LNCAP (cell line): ENCODE measurements at regions not wholly inside any gene's neighbourhood (a gene's known extent, or its start where the extent isn't known, plus 50 kb on each side); places are given as distances from the start of the nearest gene placed in this dataset.

Experiments used
- CTCF ChIP-seq: fragments of 450-650 bp; IDR thresholded peaks from 2 replicates; pipeline ENCODE4 v1.5.1; 2017; ENCODE audit warnings: mild to moderate bottlenecking

DNA sequence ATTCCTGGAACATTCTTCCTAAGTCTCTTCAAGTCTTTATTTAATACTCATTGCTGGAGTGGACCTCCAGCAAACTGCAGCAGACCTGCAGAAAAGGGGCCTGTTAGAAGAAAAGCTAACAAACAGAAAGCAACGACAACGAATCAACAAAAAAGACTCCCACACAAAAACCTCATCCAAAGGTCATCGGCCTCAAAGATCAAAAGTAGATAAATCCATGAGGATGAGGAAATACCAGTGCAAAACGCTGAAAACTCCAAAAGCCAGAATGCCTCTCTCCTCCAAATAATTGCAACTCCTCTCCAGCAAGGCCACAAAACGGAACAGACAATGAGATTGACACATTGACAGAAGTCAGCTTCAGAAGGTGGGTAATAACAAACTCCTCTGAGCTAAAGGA is 472.2 kb downstream of the C12orf50 start:
- no peak for TF ChIP-seq CTCF

GRCh38 chr12:87529413-87529812 is 499.8 kb downstream of the C12orf50 start:
- no peak for TF ChIP-seq CTCF

GRCh38 chr12:87520968-87521367 is 508.2 kb downstream of the C12orf50 start:
- TF ChIP-seq CTCF = no peak

- no peak for TF ChIP-seq CTCF
These were observed 510.7 kb downstream of the C12orf50 start for GRCh38 chr12:87518481-87518880.

- no peak for TF ChIP-seq CTCF
These were observed 511.2 kb downstream of the C12orf50 start for GRCh38 chr12:87518036-87518435.

DNA sequence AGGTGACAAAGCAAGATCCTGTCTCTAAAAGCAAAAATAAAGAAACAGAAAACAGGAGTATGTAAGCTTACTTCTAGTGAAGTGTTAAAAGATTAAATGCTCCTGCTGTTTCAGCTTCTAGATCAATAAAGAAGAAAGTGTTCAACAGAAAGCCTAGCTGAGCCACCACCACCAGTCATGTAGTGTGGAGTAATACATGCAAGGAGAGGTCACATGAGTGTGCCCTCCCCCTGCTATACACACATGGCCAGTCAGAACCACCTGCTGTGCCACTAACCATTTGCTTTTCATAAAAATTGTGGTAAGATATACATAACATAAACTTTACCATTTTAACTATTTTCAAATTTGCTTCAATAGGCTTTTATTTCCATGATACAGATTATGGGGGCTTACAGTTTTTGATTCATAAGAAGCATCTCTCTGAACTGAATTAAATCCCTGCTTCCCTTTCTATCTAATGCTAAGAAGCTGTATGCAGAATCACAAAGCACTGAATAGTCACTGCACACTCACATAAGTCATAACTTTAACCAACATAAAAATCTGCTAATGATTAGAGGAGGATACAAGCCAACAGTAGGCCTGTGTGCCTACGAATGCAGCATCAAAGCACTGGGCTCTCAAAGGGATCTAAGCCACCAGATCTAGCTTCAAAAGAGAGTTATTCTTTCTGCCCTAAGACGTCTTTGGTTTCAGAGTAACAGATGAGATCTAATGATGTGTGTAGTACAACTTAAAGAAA is 515.5 kb downstream of the C12orf50 start:
- no peak for TF ChIP-seq CTCF

- no peak for TF ChIP-seq CTCF
These were observed 517.8 kb downstream of the C12orf50 start for GRCh38 chr12:87511371-87511770.

DNA sequence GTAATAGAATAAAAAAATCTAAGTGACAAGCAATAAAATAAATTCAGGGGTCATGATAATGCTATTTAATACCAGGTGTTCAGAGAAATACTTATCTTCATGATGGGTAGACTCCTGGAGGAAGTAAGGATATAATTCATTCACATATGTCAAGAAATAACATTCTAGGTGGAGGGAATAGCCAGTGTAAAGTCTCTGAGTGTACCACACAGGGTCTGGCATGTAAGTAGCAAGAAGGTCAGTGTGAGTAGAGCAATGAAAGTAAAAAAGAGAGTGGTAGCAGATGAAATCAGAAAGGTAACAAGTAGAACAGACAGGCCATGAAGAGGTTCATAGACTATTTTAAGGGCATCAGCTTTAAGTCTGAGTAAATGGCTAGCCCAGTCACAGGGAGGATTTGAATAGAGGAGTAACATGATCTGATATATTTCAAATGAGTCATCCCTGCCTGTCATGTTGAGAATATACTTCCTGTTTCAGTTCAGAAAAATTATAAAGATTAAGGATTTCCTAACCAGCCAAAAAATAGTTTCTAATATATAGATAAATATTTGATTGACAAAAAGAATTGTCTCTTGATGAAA is 519.9 kb downstream of the C12orf50 start:
- no peak for TF ChIP-seq CTCF
